ENCODE measurements at regions not wholly inside any gene's neighbourhood (a gene's known extent, or its start where the extent isn't known, plus 50 kb on each side); places are given as distances from the start of the nearest gene placed in this dataset.
A peak's percentile ranks its signal among the peaks of the same experiment; 100 is the strongest.

DNA sequence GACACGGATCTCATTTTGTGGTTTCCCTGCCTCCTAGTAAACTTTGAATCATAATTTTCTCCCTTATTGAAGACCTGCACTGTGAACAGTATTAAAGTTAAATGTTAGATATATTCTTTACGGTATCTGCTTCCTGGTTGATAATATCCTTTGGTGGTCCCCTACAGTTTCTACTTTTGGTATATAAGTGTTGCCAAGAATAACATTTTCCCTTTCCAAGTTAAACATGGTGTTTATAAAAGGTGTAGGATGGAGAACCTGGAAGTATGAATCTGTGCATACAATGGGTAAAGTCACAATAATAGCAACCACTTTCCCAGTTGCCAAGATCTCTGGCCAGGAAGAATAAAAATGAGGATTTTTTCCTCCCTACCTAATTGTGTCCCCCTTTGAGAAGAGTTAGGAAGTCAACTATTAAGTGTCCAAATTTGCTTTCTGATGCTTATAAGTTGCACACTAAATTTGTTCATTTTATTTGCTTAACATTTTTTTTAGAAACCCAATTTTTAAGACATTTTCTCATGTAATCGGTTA is 201.0 kb upstream of the STK17B start:
- peak overlapping the region in 1 of 12 donors; percentile 14 for H3K4me3 ChIP-seq
- intact Hi-C loops (cut with DNase I) = loop anchor here in 1 of 10 donors (5.0 kb wide), 1 partner anchor 55 kb away; no protein-coding TSS in a partner anchor
- peaks cover 0 to 14% (median 7%) of the 10 kb centered on the region in 12 donors for H3K9me3 ChIP-seq
- TF ChIP-seq CTCF (IDR thresholded peaks at IDR 0.05) (no peak), POLR2A (IDR thresholded peaks at IDR 0.05) (no peak)
- peak overlapping the region; percentile 35 to 86 (median 58) for H3K27ac ChIP-seq
- WGBS, 4 donors = 36 to 45% (median 38%) methylated on average over 3 of the region's 3 CpGs
- DNase-seq (no peak), ATAC-seq (peak in 3 of 4 donors; percentile 32 to 52 (median 33))
- no peaks in the 10 kb centered on the region for H3K36me3 ChIP-seq
- H3K4me1 ChIP-seq = peaks cover 6 to 31% (median 15%) of the 10 kb centered on the region in 12 donors
- no peaks in the 10 kb centered on the region for H3K27me3 ChIP-seq

DNA sequence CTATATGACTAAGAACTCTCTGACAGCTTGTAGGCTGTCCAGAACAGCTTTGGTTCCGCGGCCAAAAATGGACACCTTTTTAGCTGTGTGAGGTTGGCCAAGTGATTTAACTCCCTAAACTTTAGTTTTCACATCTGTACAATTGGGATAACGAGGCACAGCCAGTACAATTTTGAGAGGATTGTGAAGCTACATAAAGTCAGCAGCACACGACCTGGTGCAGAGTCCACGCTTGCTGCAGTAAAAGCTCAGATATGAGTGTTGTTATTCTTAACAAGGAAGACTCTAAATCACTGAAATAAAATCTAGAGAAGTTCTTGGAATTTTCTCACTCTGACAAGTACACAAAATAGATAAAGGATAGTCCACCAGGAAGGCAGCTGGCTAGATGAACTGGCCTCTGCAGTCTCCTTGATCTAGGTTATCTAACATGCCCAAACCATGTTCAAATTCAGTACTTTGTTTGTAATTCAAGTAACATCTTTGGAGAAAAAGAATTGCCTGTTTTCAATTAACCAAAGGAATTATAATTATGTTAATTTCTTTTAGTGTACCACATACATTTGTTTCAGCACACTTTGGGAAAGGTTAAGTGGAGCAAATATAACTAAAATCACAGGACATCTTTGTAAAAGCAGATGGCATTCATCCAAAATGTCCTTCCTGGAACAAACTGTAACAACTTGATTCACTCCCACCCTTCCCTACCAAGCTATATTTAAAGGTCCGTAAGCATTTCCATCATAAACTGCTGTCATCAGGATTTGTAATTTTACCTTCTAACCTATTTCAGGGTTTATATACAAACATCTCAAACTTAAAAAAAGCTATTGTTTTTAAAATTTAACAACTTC is 201.7 kb upstream of the STK17B start:
- Histone ChIP-seq H3K9me3 (peaks cover 0 to 11% (median 7%) of the 10 kb centered on the region in 12 donors), H3K36me3 (no peaks in the 10 kb centered on the region), H3K4me1 (peaks cover 6 to 31% (median 15%) of the 10 kb centered on the region in 12 donors), H3K27ac (peak overlapping the region; percentile 28 to 86 (median 58)), H3K4me3 (peak overlapping the region in 2 of 12 donors; percentile 9 to 14), H3K27me3 (no peaks in the 10 kb centered on the region)
- ATAC-seq = peak; percentile 55 to 85 (median 77)
- TF ChIP-seq CTCF (IDR thresholded peaks at IDR 0.05) (no peak), POLR2A (IDR thresholded peaks at IDR 0.05) (no peak)
- intact Hi-C loops (cut with DNase I) = loop anchor here in 1 of 10 donors (5.0 kb wide), 1 partner anchor 54 kb away; no protein-coding TSS in a partner anchor
- WGBS, 4 donors = 10 to 16% (median 13%) methylated on average over 6 of the region's 6 CpGs
- no peak for DNase-seq

DNA sequence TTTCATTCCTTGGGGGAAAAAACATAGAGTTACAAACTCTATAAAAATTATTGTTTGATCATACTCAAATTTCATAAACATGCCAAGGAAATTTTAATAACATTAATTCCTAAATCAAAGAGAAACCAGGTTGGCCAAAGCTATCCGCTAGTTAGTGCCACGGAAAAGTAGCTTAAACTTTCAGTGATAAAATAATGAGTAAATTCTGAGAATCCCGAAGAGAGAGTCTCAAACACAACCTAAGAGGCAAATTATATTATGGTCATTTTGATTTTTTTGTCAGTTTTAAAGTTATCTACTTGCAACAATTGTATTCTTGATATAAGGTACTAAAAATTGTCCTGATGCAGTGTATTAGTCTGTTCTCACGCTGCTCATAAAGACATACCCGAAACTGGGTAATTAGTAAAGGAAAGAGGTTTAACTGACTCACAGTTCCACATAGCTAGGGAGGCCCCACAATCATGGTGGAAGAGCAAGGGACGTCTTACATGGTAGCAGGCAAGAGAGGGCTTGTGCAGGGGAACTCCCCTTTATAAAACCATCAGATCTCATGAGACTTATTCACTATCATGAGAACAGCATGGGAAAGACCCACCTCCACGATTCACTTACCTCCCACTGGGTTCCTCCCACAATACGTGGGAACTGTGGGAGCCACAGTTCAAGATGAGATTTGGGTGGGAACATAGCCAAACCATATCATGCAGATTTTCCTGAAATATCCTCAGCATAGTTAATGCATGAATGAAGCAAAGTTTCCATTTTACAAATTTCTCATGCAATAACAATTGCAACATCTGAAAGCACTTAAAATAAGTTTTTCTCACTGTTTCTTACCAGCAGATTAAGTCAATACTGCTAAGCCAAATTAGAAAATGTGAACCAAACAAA is 205.9 kb upstream of the STK17B start:
- no peaks in the 10 kb centered on the region for H3K36me3 ChIP-seq
- H3K9me3 ChIP-seq = no peaks in the 10 kb centered on the region
- H3K27me3 ChIP-seq = no peaks in the 10 kb centered on the region
- WGBS, 4 donors = 88 to 93% (median 89%) methylated on average over 8 of the region's 8 CpGs
- no peak overlapping the region for H3K4me3 ChIP-seq
- DNase-seq (no peak), ATAC-seq (no peak)
- no peak overlapping the region for H3K27ac ChIP-seq
- peaks cover 6 to 45% (median 23%) of the 10 kb centered on the region in 12 donors for H3K4me1 ChIP-seq
- intact Hi-C loops (cut with DNase I) = no loop called here
- TF ChIP-seq POLR2A (IDR thresholded peaks at IDR 0.05) (no peak), CTCF (IDR thresholded peaks at IDR 0.05) (no peak)
